Naive thymus-derived CD4-positive, alpha-beta T cell (primary cell): ENCODE measurements at regions not wholly inside any gene's neighbourhood (a gene's known extent, or its start where the extent isn't known, plus 50 kb on each side); places are given as distances from the start of the nearest gene placed in this dataset. TPM values are rescaled to one million over a fixed set of nuclear protein-coding genes. Genes with fewer than 3 reads are reported as not detected.

Source experiments
- microRNA-seq: library from miRNA; unstranded; fragments of <30 nt; microRNA quantifications from one replicate; pipeline ENCODE4 v1.2.0, GENCODE V29; 2022; ENCODE audit warnings: borderline microRNAs expressed

Small RNA genes in the stretch of these regions (microRNA-seq; reads per million reads assigned to microRNA genes)
- gene MIR4527: not detected
